ENCODE measurements at regions not wholly inside any gene's neighbourhood (a gene's known extent, or its start where the extent isn't known, plus 50 kb on each side); places are given as distances from the start of the nearest gene placed in this dataset.
"Not testable (repeated sequence)": the region's sequence is repeated elsewhere in the genome, so short reads cannot be mapped to it uniquely, and the experiment has no call there.

DNA sequence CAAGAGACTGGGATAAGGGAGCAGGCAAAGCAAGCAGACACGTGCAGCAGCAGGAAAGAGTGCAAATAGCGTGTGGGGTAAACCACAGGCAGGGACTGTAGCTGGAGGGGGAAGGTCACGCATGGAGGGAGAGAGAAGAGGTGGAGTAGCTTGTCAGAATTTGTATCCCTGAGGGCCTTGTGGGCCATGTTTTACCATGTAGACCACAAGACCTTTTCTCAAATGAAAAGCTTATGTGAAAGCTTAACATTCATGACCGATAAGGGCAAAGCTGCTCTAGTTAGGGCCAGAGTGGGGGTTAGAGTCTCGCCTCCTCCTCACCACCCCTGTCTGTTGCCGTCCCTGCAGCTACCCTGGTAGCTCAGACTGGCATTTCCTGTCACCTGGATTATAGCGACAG is 152.9 kb upstream of the E2F7 start:
- no peak for DNase-seq (ENCODE audit: low read depth)

GRCh38 chr12:77216136-77216535 is 150.8 kb upstream of the E2F7 start:
- not testable (repeated sequence) for DNase-seq (ENCODE audit: low read depth)

GRCh38 chr12:77214136-77214535 is 148.8 kb upstream of the E2F7 start:
- DNase-seq (ENCODE audit: low read depth) = peak; percentile 28

GRCh38 chr12:77213319-77213718 is 147.9 kb upstream of the E2F7 start:
- no peak for DNase-seq (ENCODE audit: low read depth)

DNA sequence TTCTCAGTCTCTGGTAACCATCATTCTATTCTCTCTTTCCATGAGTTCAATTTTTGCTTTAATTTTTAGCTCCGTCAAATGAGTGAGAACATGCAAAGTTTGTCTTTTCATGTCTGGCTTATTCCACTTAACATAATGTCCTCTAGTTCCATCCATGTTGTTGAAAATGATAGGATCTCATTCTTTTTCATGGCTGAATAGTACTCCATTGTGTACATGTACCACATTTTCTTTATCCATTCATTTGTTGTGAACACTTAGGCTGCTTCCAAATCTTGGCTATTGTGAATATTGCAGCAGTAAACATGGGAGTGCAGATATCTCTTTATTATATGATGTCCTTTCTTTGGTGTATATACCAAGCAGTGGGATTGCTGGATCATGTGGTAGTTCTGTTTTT is 145.4 kb upstream of the E2F7 start:
- DNase-seq (ENCODE audit: low read depth) = no peak

GRCh38 chr12:77204083-77204482 is 138.7 kb upstream of the E2F7 start:
- DNase-seq (ENCODE audit: low read depth) = peak; percentile 6

DNA sequence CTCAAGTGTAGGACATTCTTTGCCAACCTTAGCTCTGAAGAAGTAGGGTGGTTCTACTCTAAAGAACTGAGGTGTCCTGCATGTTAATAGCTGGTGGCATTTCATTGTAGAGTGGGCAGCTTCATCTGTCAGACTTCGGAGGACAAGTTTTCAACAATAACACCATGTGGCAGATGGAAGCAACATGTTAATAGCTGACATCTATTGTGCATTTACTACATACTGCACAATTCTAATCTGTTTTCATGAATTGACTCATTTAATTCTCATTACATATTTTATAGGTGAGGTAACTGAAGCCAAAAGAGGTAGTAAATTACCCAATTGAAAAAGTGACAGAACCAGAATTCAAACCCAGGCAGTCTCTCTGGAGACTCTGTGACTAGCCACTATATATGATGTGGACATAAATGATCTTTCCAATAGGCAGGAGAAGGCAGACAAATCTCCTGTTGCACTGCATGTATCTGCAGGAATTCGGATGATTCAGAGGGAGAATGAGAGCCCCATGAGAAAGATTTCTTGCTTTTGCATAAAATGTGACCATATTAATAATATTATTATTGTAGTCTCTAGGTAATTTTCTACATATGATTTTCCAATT is 137.2 kb upstream of the E2F7 start:
- DNase-seq (ENCODE audit: low read depth) = no peak

GRCh38 chr12:77189901-77190416 is 124.6 kb upstream of the E2F7 start:
- DNase-seq (ENCODE audit: low read depth) = peak; percentile 91

DNA sequence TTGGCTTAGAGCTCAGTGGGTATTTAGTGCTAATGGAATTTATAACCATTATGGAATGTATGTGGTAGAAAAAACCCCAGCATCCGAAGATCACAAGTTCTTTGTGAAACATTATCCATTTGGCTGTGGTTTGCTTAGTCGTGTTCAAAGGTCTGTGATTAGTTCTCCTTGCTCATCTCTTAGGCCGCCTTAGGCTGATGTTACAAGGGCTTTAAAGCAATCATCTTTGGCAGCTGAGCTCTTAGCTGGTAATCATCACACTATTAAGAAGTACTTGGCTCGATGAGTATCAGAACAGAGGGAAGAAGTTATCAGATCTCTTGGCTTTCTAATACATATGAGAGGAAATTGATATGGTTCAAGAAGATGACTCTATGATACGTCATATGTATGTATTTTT is 124.1 kb upstream of the E2F7 start:
- peak; percentile 76 for DNase-seq (ENCODE audit: low read depth)

GRCh38 chr12:77179515-77179914 is 114.1 kb upstream of the E2F7 start:
- DNase-seq (ENCODE audit: low read depth) = no peak

DNA sequence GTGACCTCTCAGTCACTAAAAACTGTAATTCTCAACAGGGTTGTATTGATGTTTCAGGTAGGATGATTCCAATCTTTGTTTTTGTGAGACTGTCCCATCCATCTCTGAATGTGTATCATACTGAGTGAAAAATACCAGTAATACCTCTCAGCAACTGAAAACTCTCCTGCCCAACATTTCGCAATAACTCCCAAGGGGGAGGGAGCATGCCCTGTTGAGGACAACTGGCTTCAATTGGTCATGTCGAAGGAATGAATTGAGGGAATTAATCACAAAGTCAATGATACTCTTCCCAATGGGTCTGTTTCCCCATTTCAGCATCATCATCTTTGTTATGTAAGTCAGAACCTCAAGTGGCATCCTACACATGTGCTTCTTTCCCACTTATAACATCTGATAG is 102.4 kb upstream of the E2F7 start:
- DNase-seq (ENCODE audit: low read depth) = no peak

DNA sequence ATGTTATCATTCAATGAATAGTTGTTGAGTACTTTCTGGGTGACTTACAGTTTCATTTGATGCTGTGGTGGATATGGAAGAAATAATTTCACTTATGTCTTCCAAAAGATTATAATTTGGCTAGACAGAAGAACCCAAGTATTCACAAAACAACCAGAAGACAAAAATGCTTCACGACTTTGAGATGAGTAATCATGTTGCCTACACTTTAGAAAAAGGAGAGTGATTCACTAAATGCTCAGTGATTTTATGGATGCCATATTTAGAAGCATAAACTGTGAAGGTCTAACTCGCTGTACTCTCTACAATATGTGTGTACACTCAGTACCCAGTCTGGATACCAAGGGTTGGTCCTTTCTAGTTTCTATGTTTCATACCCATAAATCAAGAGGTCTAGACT is 101.3 kb upstream of the E2F7 start:
- DNase-seq (ENCODE audit: low read depth) = no peak

DNA sequence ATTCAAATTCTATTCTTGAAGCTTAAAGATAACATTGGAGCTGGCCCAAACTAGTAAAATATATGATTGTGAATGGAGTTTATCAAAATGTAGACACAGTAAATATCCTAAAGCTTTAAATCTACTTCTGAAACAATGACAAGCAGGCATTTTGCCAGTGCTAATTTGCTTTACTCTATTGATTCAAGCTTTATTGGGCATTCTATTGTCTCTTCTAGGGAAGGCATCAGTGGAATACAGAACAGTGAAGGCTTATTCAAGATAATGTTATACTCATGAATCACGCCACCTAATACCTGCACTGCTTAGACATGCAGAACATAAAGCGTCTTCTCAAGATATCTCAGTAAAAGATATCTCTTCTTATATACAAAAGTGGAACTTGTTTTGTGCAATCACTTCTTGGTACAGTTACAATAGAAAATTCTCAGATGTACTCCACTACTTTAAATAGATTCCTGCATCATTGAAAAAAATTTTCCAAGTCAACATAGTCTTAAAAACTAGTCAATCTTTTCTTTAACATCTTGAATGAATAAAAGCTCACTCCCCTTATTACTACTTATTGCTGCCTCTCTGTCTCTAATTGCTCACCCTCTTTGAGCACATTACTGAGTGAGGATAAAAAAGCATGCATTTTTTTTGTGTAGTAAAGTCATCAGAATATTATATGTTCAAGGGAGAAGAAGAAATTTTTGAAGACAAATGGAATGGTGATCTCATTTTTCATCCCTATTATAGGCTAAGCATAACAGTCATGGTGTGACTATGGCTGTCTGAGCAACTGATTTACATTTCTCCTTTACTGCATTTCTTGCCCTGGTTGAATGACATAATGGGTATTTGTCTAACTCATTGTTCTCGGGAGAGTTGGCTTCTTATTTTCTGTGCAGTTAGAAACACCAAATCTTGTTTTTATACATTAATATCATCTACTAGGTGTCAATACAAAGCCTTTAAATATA is 98.0 kb upstream of the E2F7 start:
- no peak for DNase-seq (ENCODE audit: low read depth)

DNA sequence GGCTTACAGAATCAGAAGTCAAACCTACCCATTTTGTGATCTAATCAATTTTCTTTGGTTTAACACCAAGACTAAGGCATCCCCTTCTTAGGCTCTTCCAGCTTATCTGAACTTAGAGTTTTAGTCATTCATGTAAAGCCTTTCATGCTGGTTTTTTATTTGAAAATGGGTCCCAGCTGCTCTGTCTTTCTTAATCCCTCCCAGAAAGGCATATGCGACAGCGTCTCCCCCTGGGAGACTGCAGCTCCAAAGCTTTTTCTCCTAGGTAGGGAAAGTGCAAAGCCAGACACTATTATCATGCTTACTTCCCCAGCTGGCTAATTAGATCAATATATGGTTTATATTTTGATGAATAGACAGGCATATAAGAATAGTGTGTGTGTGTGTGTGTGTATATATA is 96.6 kb upstream of the E2F7 start:
- no peak for DNase-seq (ENCODE audit: low read depth)

- DNase-seq (ENCODE audit: low read depth) = no peak
Observed at GRCh38 chr12:77160931-77161330, 95.6 kb upstream of the E2F7 start.

DNA sequence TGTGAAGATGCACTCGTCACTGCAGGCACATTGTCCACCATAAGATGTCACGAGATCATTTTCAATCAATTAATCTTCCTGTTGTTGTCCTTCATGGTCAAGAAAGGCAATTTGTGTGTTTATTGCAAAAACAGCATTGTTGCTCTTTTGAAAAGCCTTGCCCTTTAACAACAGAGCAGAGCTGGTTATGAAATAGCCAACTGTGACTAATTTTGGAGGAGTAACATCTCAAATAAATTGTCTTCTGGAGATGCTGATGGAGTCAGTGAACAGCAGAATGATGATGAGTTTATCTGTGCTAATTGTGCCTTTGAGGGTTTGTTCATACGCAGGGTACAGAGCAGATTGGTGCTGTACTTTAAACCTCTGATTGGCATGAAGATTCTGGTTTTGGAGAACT is 88.3 kb upstream of the E2F7 start:
- DNase-seq (ENCODE audit: low read depth) = peak; percentile 9

- peak; percentile 41 for DNase-seq (ENCODE audit: low read depth)
Observed at GRCh38 chr12:77152623-77153193, 87.3 kb upstream of the E2F7 start.

GRCh38 chr12:77151030-77151429 is 85.7 kb upstream of the E2F7 start:
- DNase-seq (ENCODE audit: low read depth) = no peak

- peak; percentile 69 for DNase-seq (ENCODE audit: low read depth)
Observed at GRCh38 chr12:77133566-77133965, 68.2 kb upstream of the E2F7 start.

DNA sequence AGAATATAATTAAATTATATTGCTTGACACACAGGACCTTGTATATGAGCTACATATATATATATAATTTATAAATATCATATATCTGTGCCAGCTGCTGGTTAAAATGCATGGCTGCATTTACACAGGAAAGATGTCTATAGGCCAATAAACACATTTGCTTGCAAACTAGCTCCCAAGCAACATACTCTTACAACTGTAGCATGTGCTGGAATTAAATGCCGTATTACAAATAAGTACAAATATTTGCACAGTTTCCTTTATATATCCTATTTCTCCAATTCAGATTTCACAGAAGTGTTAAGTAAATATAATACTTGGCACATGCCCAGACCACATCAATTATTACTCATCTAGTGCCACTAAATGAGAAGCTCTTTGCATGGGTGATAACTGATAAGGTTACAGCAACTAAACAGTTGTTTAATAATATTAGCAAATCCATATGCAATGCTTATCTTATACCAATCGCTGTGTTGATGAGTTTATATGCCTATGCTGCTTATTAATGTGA is 66.7 kb upstream of the E2F7 start:
- no peak for DNase-seq (ENCODE audit: low read depth)

DNA sequence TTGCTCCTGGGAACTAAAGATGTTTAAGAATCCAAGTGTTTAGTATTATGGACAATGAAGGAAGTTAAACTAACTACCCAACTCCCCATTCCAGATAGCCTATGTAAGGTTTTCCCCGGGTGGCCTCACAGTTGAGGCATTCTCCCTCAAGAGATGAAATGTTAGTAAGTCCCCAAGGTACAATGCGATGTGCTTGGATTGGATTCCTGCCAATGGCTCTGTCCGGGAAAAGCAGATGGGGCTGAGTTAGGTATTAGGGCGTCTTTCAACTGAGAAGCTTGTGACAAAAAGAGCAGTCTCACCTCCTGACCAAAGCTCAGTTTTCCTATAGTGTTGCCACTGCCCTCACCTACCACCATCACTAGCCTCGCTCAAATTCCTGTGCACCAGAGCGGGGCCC is 64.8 kb upstream of the E2F7 start:
- DNase-seq (ENCODE audit: low read depth) = no peak

DNA sequence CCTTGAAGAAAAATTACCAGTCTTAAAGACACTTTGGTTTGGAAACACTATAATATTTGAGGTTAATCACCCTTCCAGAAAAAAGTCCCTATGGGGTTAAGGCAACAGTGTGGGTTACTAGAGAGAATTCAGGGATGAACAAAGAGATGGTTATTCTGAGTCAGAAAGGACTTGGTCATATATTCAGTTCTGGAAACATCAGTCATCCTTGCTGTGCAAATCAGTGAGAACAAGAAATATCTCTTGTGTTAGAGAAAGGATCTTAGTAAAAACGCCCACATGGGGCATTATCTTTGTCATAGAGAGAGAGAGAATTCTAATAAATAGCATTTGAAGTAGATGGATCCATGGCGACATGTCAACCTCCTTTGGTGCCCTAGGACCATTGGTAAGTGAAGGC is 59.4 kb upstream of the E2F7 start:
- DNase-seq (ENCODE audit: low read depth) = peak; percentile 20

DNA sequence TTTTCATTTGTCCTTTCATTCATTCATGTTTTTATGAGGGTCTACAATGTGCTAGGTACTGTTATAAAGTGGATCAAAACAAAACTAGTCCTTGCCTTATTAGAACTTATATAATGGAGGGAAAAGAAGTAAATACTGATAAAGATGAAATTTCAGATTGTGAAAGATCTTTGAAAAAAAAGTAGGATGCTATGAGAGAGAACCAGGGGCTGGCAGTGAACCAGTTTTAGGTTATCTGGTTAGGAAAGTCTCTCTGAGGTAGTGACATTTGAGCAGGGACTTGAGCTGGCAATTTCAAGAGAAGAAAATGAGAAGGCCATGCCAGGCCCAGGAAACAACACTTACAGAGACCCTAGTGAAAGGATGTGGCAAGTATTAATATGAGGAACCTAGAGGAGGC is 57.3 kb upstream of the E2F7 start:
- no peak for DNase-seq (ENCODE audit: low read depth)

All from amniotic epithelial cell (primary cell).